CD4-positive, alpha-beta T cell (primary cell): ENCODE measurements at regions not wholly inside any gene's neighbourhood (a gene's known extent, or its start where the extent isn't known, plus 50 kb on each side); places are given as distances from the start of the nearest gene placed in this dataset.

Experiments
- ATAC-seq: fragments of 200-7000 bp; cut with Tn5 transposase; one replicate; pipeline ENCODE4 v1.10.0; 2022; ENCODE audit warnings: mild to moderate bottlenecking; ENCODE audit not compliant: poor library complexity
- CTCF ChIA-PET: fragments of 350-600 bp; sonication (Branson Sonifier 250); formaldehyde crosslinking; loops from one replicate; lab custom pipeline; 2021; ENCODE audit warnings: antibody characterized with exemption, inconsistent platforms; lab: Charles Lee
- POLR2A ChIA-PET: fragments of 350-600 bp; sonication (Branson Sonifier 250); formaldehyde crosslinking; loops from one replicate; lab custom pipeline; 2021; ENCODE audit warnings: antibody characterized with exemption, inconsistent platforms; lab: Charles Lee
- DNase-seq, 14 experiments: peaks; one replicate each; pipeline ENCODE4 v3.0.0-alpha.2; 2013 to 2020; ENCODE audit warnings: mixed read lengths in 2 of 14
- H3K27ac ChIP-seq, 2 donors: one replicate each; pipeline versions ENCODE4 v1.5.1 to v1.7.0; 2013; ENCODE audit warnings: low read length in 2 of 2, low read depth in 1 of 2, mild to moderate bottlenecking in 1 of 2
- H3K27me3 ChIP-seq, 2 experiments: 1 replicate in 1 of 2; 2 replicates in 1 of 2; pipeline versions ENCODE4 v1.6.1 to v1.7.0; 2013; ENCODE audit warnings: low read length in 2 of 2, control low read depth in 1 of 2, mild to moderate bottlenecking in 1 of 2, moderate library complexity in 1 of 2; ENCODE audit not compliant: insufficient read depth in 2 of 2, control insufficient read depth in 1 of 2
- H3K36me3 ChIP-seq: one replicate; pipeline ENCODE4 v1.6.1; 2013; ENCODE audit warnings: low read length, control low read depth; ENCODE audit not compliant: insufficient read depth
- H3K4me1 ChIP-seq: one replicate; pipeline ENCODE4 v1.6.1; 2013; ENCODE audit warnings: low read length, control low read depth; ENCODE audit not compliant: insufficient read depth
- H3K4me3 ChIP-seq: one replicate; pipeline ENCODE4 v1.5.1; 2013; ENCODE audit warnings: mild to moderate bottlenecking, low read length, moderate library complexity
- H3K9me3 ChIP-seq, 2 experiments: 1 replicate in 1 of 2; 2 replicates in 1 of 2; pipeline versions ENCODE4 v1.6.1 to v1.7.0; 2013; ENCODE audit warnings: low read length in 2 of 2, mild to moderate bottlenecking in 2 of 2, control low read depth in 1 of 2, moderate library complexity in 1 of 2; ENCODE audit not compliant: control insufficient read depth in 1 of 2, insufficient read depth in 1 of 2
- H3K27ac Mint-ChIP-seq: one replicate; pipeline ENCODE4 v1.8.0; 2020; ENCODE audit warnings: mixed read lengths
- H3K27me3 Mint-ChIP-seq: one replicate; pipeline ENCODE4 v1.8.0; 2021; ENCODE audit warnings: mixed read lengths
- H3K36me3 Mint-ChIP-seq: one replicate; pipeline ENCODE4 v1.8.0; 2021; ENCODE audit warnings: low read depth, mixed read lengths
- H3K4me1 Mint-ChIP-seq: one replicate; pipeline ENCODE4 v1.8.0; 2021; ENCODE audit warnings: low read depth, mixed read lengths
- H3K4me3 Mint-ChIP-seq: one replicate; pipeline ENCODE4 v1.8.0; 2020; ENCODE audit warnings: mild to moderate bottlenecking, mixed read lengths
- H3K9me3 Mint-ChIP-seq: one replicate; pipeline ENCODE4 v1.8.0; 2020; ENCODE audit warnings: mixed read lengths
- intact Hi-C, 2 experiments: fragments of 100-400 bp; cut with DNase I in 1 of 2; cut with micrococcal nuclease in 1 of 2; formaldehyde crosslinking; loops; one replicate each; pipeline versions ENCODE4 v1.15.1 to v1.9.0; 2023 to 2025; cut with DNase I, micrococcal nuclease
- TF ChIP-seq, protein P1 (sequence below): fragments of 200-600 bp; IDR thresholded peaks from one replicate; pipeline ENCODE4 v1.8.0; 2022; ENCODE audit warnings: antibody characterized with exemption, mild to moderate bottlenecking

DNA sequence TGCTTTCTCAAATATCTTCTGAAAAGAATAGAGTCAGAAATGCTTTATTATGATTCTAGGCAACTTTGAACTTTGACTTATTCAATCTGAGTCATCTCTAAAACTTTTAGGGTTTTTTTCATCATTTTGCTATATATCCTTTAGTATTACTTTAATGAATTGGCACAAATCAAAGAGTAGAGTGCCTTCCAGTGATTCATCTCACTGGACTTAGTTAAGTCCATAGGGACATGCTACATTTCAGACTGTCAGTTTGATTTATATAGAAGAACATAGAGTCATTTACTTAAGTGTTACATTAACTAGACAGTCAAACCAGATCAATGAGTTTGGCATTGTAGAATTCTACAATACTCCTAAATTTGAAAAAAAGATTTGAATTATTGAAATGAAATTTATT is 1235.7 kb upstream of the MAP3K7 start:
- Mint-ChIP-seq H3K4me1 (no peaks in the 10 kb centered on the region), H3K27me3 (no peaks in the 10 kb centered on the region), H3K4me3 (no peak overlapping the region), H3K27ac (no peak overlapping the region), H3K9me3 (peaks cover 12% of the 10 kb centered on the region), H3K36me3 (no peaks in the 10 kb centered on the region)
- TF ChIP-seq, protein P1, sequence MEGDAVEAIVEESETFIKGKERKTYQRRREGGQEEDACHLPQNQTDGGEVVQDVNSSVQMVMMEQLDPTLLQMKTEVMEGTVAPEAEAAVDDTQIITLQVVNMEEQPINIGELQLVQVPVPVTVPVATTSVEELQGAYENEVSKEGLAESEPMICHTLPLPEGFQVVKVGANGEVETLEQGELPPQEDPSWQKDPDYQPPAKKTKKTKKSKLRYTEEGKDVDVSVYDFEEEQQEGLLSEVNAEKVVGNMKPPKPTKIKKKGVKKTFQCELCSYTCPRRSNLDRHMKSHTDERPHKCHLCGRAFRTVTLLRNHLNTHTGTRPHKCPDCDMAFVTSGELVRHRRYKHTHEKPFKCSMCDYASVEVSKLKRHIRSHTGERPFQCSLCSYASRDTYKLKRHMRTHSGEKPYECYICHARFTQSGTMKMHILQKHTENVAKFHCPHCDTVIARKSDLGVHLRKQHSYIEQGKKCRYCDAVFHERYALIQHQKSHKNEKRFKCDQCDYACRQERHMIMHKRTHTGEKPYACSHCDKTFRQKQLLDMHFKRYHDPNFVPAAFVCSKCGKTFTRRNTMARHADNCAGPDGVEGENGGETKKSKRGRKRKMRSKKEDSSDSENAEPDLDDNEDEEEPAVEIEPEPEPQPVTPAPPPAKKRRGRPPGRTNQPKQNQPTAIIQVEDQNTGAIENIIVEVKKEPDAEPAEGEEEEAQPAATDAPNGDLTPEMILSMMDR = no peak
- ATAC-seq = no peak
- Histone ChIP-seq H3K4me1 (no peaks in the 10 kb centered on the region), H3K9me3 (no peaks in the 10 kb centered on the region), H3K4me3 (no peak overlapping the region), H3K36me3 (no peaks in the 10 kb centered on the region), H3K27me3 (no peaks in the 10 kb centered on the region), H3K27ac (no peak overlapping the region)
- intact Hi-C loops = no loop called here
- no peak for DNase-seq
- ChIA-PET POLR2A (no interaction called here), CTCF (no interaction called here)

DNA sequence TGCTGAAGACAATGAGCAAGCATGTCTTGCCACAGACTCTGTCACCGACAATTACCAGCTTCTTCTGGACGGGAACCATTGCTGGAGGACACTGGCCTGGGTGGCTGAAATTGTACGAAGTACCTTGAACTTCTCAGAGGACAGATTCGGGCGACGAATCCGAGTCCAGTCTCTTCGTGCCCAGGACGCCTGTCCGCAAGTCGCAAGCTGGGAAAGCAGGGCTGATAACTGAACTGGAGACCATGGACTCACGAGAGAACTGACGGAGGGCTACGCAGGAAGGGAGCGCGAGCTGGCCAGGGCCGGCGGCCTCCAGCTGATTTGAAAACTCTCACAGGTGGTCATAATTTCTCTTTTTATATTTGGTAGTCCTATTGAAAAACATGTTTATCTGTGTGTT is 1229.5 kb upstream of the MAP3K7 start:
- Mint-ChIP-seq H3K36me3 (no peaks in the 10 kb centered on the region), H3K4me3 (no peak overlapping the region), H3K27me3 (no peaks in the 10 kb centered on the region), H3K9me3 (peaks cover 8% of the 10 kb centered on the region), H3K4me1 (no peaks in the 10 kb centered on the region), H3K27ac (no peak overlapping the region)
- no peak overlapping the region for H3K27ac ChIP-seq
- CTCF ChIA-PET = no interaction called here
- H3K4me3 ChIP-seq = no peak overlapping the region
- intact Hi-C loops = no loop called here
- ATAC-seq = no peak
- POLR2A ChIA-PET = no interaction called here
- peaks cover 0 to 5% of the 10 kb centered on the region in 2 experiments for H3K9me3 ChIP-seq
- H3K4me1 ChIP-seq = no peaks in the 10 kb centered on the region
- DNase-seq = peak in 1 of 14 experiments; percentile 20
- no peaks in the 10 kb centered on the region for H3K27me3 ChIP-seq
- TF ChIP-seq, protein P1 = no peak
- no peaks in the 10 kb centered on the region for H3K36me3 ChIP-seq

- ChIA-PET CTCF (no interaction called here), POLR2A (no interaction called here)
- Mint-ChIP-seq H3K36me3 (no peaks in the 10 kb centered on the region), H3K4me1 (no peaks in the 10 kb centered on the region), H3K27me3 (no peaks in the 10 kb centered on the region), H3K4me3 (no peak overlapping the region), H3K27ac (no peak overlapping the region), H3K9me3 (peaks cover 16% of the 10 kb centered on the region)
- DNase-seq = no peak
- intact Hi-C loops = no loop called here
- no peak overlapping the region for H3K4me3 ChIP-seq
- no peaks in the 10 kb centered on the region for H3K36me3 ChIP-seq
- no peaks in the 10 kb centered on the region for H3K27me3 ChIP-seq
- TF ChIP-seq, protein P1 = no peak
- no peak overlapping the region for H3K27ac ChIP-seq
- H3K9me3 ChIP-seq = peaks cover 0 to 5% of the 10 kb centered on the region in 2 experiments
- H3K4me1 ChIP-seq = no peaks in the 10 kb centered on the region
- no peak for ATAC-seq
Observed at GRCh38 chr6:91813641-91814040, 1226.8 kb upstream of the MAP3K7 start.
